ENCODE measurements at regions not wholly inside any gene's neighbourhood (a gene's known extent, or its start where the extent isn't known, plus 50 kb on each side); places are given as distances from the start of the nearest gene placed in this dataset.

GRCh38 chr1:87787551-87787950 lies 458.9 kb downstream of the LMO4 start:
- TF ChIP-seq, protein P1, sequence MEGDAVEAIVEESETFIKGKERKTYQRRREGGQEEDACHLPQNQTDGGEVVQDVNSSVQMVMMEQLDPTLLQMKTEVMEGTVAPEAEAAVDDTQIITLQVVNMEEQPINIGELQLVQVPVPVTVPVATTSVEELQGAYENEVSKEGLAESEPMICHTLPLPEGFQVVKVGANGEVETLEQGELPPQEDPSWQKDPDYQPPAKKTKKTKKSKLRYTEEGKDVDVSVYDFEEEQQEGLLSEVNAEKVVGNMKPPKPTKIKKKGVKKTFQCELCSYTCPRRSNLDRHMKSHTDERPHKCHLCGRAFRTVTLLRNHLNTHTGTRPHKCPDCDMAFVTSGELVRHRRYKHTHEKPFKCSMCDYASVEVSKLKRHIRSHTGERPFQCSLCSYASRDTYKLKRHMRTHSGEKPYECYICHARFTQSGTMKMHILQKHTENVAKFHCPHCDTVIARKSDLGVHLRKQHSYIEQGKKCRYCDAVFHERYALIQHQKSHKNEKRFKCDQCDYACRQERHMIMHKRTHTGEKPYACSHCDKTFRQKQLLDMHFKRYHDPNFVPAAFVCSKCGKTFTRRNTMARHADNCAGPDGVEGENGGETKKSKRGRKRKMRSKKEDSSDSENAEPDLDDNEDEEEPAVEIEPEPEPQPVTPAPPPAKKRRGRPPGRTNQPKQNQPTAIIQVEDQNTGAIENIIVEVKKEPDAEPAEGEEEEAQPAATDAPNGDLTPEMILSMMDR (IDR thresholded peaks at IDR 0.05; ENCODE audit: insufficient read depth, low read depth, low read length), result peak; percentile 10
- no peak for TF ChIP-seq EZH2 (IDR thresholded peaks at IDR 0.05; ENCODE audit: insufficient read depth, low read length)
